Ishikawa (cell line): ENCODE measurements at regions not wholly inside any gene's neighbourhood (a gene's known extent, or its start where the extent isn't known, plus 50 kb on each side); places are given as distances from the start of the nearest gene placed in this dataset.

Experiments
- NFIC ChIP-seq: IDR thresholded peaks from 2 replicates; pipeline ENCODE4 v1.6.1; 2012
- RAD21 ChIP-seq: IDR thresholded peaks from 2 replicates; pipeline ENCODE4 v1.6.1; 2012; ENCODE audit warnings: low read depth
- TEAD4 ChIP-seq: IDR thresholded peaks from 2 replicates; pipeline ENCODE4 v1.6.1; 2012
- YY1 ChIP-seq: IDR thresholded peaks from 2 replicates; pipeline ENCODE4 v1.6.1; 2012; ENCODE audit warnings: low read depth

DNA sequence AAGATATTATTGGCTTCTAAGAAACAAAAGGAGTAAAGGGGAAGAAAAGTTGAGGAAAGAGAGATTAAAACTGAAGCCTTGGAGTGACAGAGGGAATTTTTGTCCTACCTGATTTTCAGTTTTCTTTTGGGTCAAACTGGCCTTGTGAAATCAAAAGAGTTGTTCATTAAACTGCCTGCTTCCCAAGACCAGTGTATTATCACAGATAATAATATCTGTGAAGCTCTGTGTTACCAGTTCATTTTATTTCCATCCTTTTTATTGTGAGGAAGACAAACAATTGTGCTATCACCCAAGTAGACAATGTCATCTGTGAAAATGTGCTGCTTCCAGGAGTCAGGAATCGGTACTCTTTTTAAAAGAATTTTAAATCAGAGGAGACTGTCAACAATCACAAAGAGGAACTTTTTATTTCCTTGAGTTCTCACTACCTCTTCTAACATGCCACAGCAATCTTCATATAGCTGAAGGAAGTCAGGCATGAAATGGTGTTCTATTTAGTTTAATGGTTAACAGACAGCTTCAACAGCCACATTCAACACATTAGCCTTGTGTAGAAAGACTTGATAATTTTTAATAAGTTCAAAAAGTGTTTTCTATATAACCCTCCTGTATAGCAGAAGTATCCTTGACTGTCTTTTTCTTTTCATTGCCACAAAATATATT, 554.8 kb downstream of the PIK3C3 start:
- TF ChIP-seq NFIC (no peak), TEAD4 (no peak), RAD21 (no peak), YY1 (no peak)
